SK-N-SH treated with all-trans-retinoic acid at 6 μM for 48 hours (cell line): ENCODE measurements at regions not wholly inside any gene's neighbourhood (a gene's known extent, or its start where the extent isn't known, plus 50 kb on each side); places are given as distances from the start of the nearest gene placed in this dataset.

ENCODE experiments used
- ARNTL ChIP-seq: fragments of 450-650 bp; formaldehyde crosslinking; IDR thresholded peaks from 2 replicates; pipeline ENCODE4 v1.5.0; 2020; ENCODE audit warnings: low read depth, mild to moderate bottlenecking, moderate library complexity, borderline replicate concordance
- ESRRG ChIP-seq: fragments of 250-450 bp; sonication (Bioruptor Pico); IDR thresholded peaks from 2 replicates; pipeline ENCODE4 v1.6.1; 2021; ENCODE audit warnings: mild to moderate bottlenecking
- SNAI2 ChIP-seq: fragments of 250-450 bp; sonication (Bioruptor Pico); IDR thresholded peaks from 2 replicates; pipeline ENCODE4 v1.5.0; 2020; ENCODE audit warnings: mild to moderate bottlenecking, moderate library complexity

DNA sequence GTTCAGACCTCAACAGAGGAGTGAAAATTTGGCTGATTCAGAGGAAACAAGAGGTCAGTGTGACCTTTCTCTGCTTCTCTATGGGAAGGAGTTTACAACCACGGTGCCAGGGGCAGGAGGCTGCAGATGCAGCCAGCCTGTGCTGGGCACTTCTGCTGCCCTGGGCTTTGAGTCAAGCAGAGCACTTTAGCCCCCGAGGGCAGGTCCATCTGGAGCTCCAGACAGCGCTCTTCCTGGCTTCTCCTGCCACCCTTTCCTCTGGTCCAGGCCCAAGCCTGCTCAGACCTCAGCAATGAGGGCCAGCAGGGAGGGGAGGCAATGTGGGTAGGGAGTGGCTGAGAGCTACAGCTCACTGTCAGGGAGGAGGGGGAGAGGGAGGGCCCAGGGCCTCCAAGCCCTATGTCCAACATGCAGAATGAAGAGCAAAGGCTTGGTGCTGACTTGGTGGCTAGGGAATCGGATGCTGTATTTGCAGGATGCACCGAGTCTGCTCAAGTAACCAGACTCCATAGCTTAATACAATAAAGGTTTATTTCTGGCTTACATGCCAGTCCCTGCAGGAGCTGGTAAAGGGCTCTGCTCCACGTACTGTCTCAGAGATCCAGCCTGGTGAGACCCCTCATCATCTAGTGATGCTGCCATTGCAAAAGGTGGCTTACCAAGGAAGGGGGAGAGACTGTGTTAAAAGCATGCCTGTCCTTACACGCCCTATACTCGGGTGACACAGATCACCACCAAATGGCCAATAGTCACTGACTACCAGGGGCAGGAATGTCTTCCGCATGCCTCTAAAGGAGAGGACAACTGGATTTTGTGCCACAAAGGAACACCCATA is 481.6 kb downstream of the RPS24 start:
- TF ChIP-seq ARNTL (CRISPR knock-in tag) (no peak), SNAI2 (CRISPR knock-in tag) (no peak), ESRRG (CRISPR knock-in tag) (no peak)
